Loucy (cell line): ENCODE measurements at regions not wholly inside any gene's neighbourhood (a gene's known extent, or its start where the extent isn't known, plus 50 kb on each side); places are given as distances from the start of the nearest gene placed in this dataset.

Source experiments
- CTCF ChIP-seq: fragments of 200-600 bp; sonication (generic); conservative IDR thresholded peaks from 2 replicates; pipeline ENCODE4 v1.5.1; 2014; ENCODE audit warnings: mild to moderate bottlenecking, antibody characterized with exemption, low read length
- EZH2phosphoT487 ChIP-seq: fragments of 200-600 bp; IDR thresholded peaks from 2 replicates; pipeline ENCODE4 v1.6.1; 2018; ENCODE audit warnings: antibody characterized with exemption, mild to moderate bottlenecking, moderate library complexity, borderline replicate concordance

GRCh38 chr10:128727114-128727513, 600.9 kb upstream of the MKI67 start:
- TF ChIP-seq CTCF, result no peak
- TF ChIP-seq EZH2phosphoT487, result no peak
